HEK293 (cell line): ENCODE measurements at regions not wholly inside any gene's neighbourhood (a gene's known extent, or its start where the extent isn't known, plus 50 kb on each side); places are given as distances from the start of the nearest gene placed in this dataset.
"Not testable (repeated sequence)": the region's sequence is repeated elsewhere in the genome, so short reads cannot be mapped to it uniquely, and the experiment has no call there.

ENCODE experiments used
- CTCF ChIA-PET: fragments of 350-600 bp; formaldehyde crosslinking; extraction: SDS; loops from one replicate; lab custom pipeline; 2021; ENCODE audit warnings: antibody characterized with exemption; lab: Yijun Ruan, JAX
- POLR2A ChIA-PET: fragments of 300-600 bp; formaldehyde crosslinking; extraction: SDS; loops from one replicate; lab custom pipeline; 2020; ENCODE audit warnings: antibody characterized with exemption, inconsistent platforms; lab: Yijun Ruan, JAX
- H3K27ac ChIP-seq: fragments of 200-500 bp; sonication (Bioruptor generic); 2 replicates; pipeline ENCODE4 v1.5.1; 2014; ENCODE audit warnings: low read depth, low read length, control low read depth, inconsistent platforms; ENCODE audit errors: extremely low read depth
- H3K36me3 ChIP-seq, 2 experiments: fragments of 200-500 bp in 1 of 2; sonication (Bioruptor generic) in 1 of 2; 1 replicate in 1 of 2; 2 replicates in 1 of 2; pipeline ENCODE4 v1.5.1; 2014 to 2017; ENCODE audit warnings: inconsistent platforms in 2 of 2, low read length in 2 of 2; ENCODE audit not compliant: control insufficient read depth in 2 of 2, insufficient read depth in 1 of 2
- H3K4me1 ChIP-seq: fragments of 200-500 bp; sonication (Bioruptor generic); 2 replicates; pipeline ENCODE4 v1.5.1; 2014; ENCODE audit warnings: mild to moderate bottlenecking, low read length, inconsistent platforms; ENCODE audit not compliant: control insufficient read depth, insufficient read depth
- H3K4me3 ChIP-seq: 2 replicates; pipeline ENCODE4 v1.5.1; 2011; ENCODE audit warnings: low read depth, mild to moderate bottlenecking, control low read depth, low read length, moderate library complexity
- H3K9me3 ChIP-seq: fragments of 200-500 bp; sonication (Bioruptor generic); 2 replicates; pipeline ENCODE4 v1.5.1; 2014; ENCODE audit warnings: low read depth, low read length, inconsistent platforms; ENCODE audit not compliant: control insufficient read depth, insufficient read depth
- BCL11A ChIP-seq: fragments of 450-650 bp; formaldehyde crosslinking; IDR thresholded peaks from 2 replicates; pipeline ENCODE4 v1.5.1; 2016; ENCODE audit warnings: low read depth, missing biosample characterization, missing genetic modification characterization
- BCL11B ChIP-seq: fragments of 450-650 bp; formaldehyde crosslinking; IDR thresholded peaks from 2 replicates; pipeline ENCODE4 v1.5.1; 2016; ENCODE audit warnings: low read depth, missing biosample characterization, missing genetic modification characterization
- GFI1B ChIP-seq: fragments of 450-650 bp; formaldehyde crosslinking; IDR thresholded peaks from 2 replicates; pipeline ENCODE4 v1.5.1; 2016; ENCODE audit warnings: missing biosample characterization, missing genetic modification characterization
- KLF16 ChIP-seq: fragments of 450-650 bp; formaldehyde crosslinking; IDR thresholded peaks from 2 replicates; pipeline ENCODE4 v1.5.1; 2017; ENCODE audit warnings: missing biosample characterization, missing genetic modification characterization
- KLF17 ChIP-seq: fragments of 450-650 bp; formaldehyde crosslinking; IDR thresholded peaks from 2 replicates; pipeline ENCODE4 v1.5.1; 2016; ENCODE audit warnings: missing biosample characterization, missing genetic modification characterization
- MZF1 ChIP-seq: fragments of 450-650 bp; formaldehyde crosslinking; IDR thresholded peaks from 2 replicates; pipeline ENCODE4 v1.5.1; 2017; ENCODE audit warnings: missing biosample characterization, missing genetic modification characterization, borderline replicate concordance
- OVOL3 ChIP-seq: fragments of 450-650 bp; formaldehyde crosslinking; IDR thresholded peaks from 2 replicates; pipeline ENCODE4 v1.5.1; 2016; ENCODE audit warnings: missing biosample characterization, missing genetic modification characterization
- PRDM4 ChIP-seq: fragments of 450-650 bp; formaldehyde crosslinking; IDR thresholded peaks from 2 replicates; pipeline ENCODE4 v1.5.1; 2017; ENCODE audit warnings: missing biosample characterization, missing genetic modification characterization
- SETDB1 ChIP-seq: IDR thresholded peaks from one replicate; pipeline ENCODE4 v1.6.1; 2017; ENCODE audit warnings: mild to moderate bottlenecking, low read length, moderate library complexity, mixed read lengths; ENCODE audit not compliant: insufficient read length
- TSHZ1 ChIP-seq: fragments of 450-650 bp; formaldehyde crosslinking; IDR thresholded peaks from 2 replicates; pipeline ENCODE4 v1.5.1; 2016; ENCODE audit warnings: missing biosample characterization, missing genetic modification characterization, borderline replicate concordance
- ZBTB49 ChIP-seq: fragments of 450-650 bp; formaldehyde crosslinking; IDR thresholded peaks from 2 replicates; pipeline ENCODE4 v1.5.1; 2016; ENCODE audit warnings: missing biosample characterization, missing genetic modification characterization, low read depth
- ZNF350 ChIP-seq: fragments of 450-650 bp; formaldehyde crosslinking; IDR thresholded peaks from 2 replicates; pipeline ENCODE4 v1.5.0; 2017; ENCODE audit warnings: missing biosample characterization, mild to moderate bottlenecking, missing genetic modification characterization
- ZNF529 ChIP-seq: fragments of 450-650 bp; formaldehyde crosslinking; IDR thresholded peaks from 2 replicates; pipeline ENCODE4 v1.5.1; 2017; ENCODE audit warnings: missing genetic modification characterization, missing biosample characterization; ENCODE audit not compliant: insufficient replicate concordance
- ZNF645 ChIP-seq: fragments of 450-650 bp; formaldehyde crosslinking; IDR thresholded peaks from 2 replicates; pipeline ENCODE4; 2016; ENCODE audit warnings: missing biosample characterization, missing genetic modification characterization
- ZNF660 ChIP-seq: fragments of 450-650 bp; IDR thresholded peaks from 2 replicates; pipeline ENCODE4 v1.5.1; 2018; ENCODE audit warnings: missing biosample characterization, mild to moderate bottlenecking, missing genetic modification characterization
- ZNF664 ChIP-seq: fragments of 450-650 bp; formaldehyde crosslinking; IDR thresholded peaks from 2 replicates; pipeline ENCODE4 v1.5.1; 2016; ENCODE audit warnings: missing biosample characterization, missing genetic modification characterization
- ZNF707 ChIP-seq: fragments of 450-650 bp; formaldehyde crosslinking; IDR thresholded peaks from 2 replicates; pipeline ENCODE4 v1.5.1; 2016; ENCODE audit warnings: missing biosample characterization, missing genetic modification characterization
- ZNF791 ChIP-seq: fragments of 450-650 bp; formaldehyde crosslinking; IDR thresholded peaks from 2 replicates; pipeline ENCODE4 v1.5.1; 2016; ENCODE audit warnings: missing biosample characterization, missing genetic modification characterization

- Histone ChIP-seq H3K36me3 (no peaks in the 10 kb centered on the region), H3K4me3 (no peak overlapping the region), H3K4me1 (no peaks in the 10 kb centered on the region), H3K27ac (no peak overlapping the region), H3K9me3 (no peaks in the 10 kb centered on the region)
- POLR2A ChIA-PET = no interaction called here
- CTCF ChIA-PET = interaction anchor here (1.1 kb wide), 1 partner anchor 9 kb away, joined by 3 read pairs; no protein-coding TSS in a partner anchor
- TF ChIP-seq KLF17 (no peak), MZF1 (no peak), ZNF350 (tag by site-specific recombination) (no peak), GFI1B (no peak), TSHZ1 (tag by site-specific recombination) (no peak), ZBTB49 (tag by site-specific recombination) (no peak), KLF16 (tag by site-specific recombination) (no peak), BCL11B (no peak)
These were observed 135.0 kb upstream of the PALS2 start for GRCh38 chr7:24438232-24438631.

GRCh38 chr7:24439104-24439503 lies 134.1 kb upstream of the PALS2 start:
- H3K9me3 ChIP-seq, H3K27ac ChIP-seq, H3K36me3 ChIP-seq, H3K4me1 ChIP-seq, POLR2A ChIA-PET, H3K4me3 ChIP-seq: not testable (repeated sequence)
- CTCF ChIA-PET = interaction anchor here (1.1 kb wide), 1 partner anchor 10 kb away, joined by 3 read pairs; no protein-coding TSS in a partner anchor

- CTCF ChIA-PET = no interaction called here
- H3K9me3 ChIP-seq = no peaks in the 10 kb centered on the region
- H3K4me1 ChIP-seq = no peaks in the 10 kb centered on the region
- H3K4me3 ChIP-seq = no peak overlapping the region
- no peak overlapping the region for H3K27ac ChIP-seq
- POLR2A ChIA-PET = no interaction called here
- no peak for TF ChIP-seq BCL11A
- no peak for TF ChIP-seq ZNF645
- TF ChIP-seq ZNF791 = no peak
- no peak for TF ChIP-seq ZNF707 (tag by site-specific recombination)
- no peak for TF ChIP-seq SETDB1
- TF ChIP-seq ZNF529 (tag by site-specific recombination) = no peak
- TF ChIP-seq ZNF660 (tag by site-specific recombination) = no peak
- no peak for TF ChIP-seq OVOL3 (tag by site-specific recombination)
- TF ChIP-seq PRDM4 (tag by site-specific recombination) = no peak
- TF ChIP-seq ZNF664 (tag by site-specific recombination) = no peak
- H3K36me3 ChIP-seq = no peaks in the 10 kb centered on the region
These were observed 132.4 kb upstream of the PALS2 start for GRCh38 chr7:24440892-24441291.
